22Rv1 (cell line): ENCODE measurements at regions not wholly inside any gene's neighbourhood (a gene's known extent, or its start where the extent isn't known, plus 50 kb on each side); places are given as distances from the start of the nearest gene placed in this dataset.
"Not testable (repeated sequence)": the region's sequence is repeated elsewhere in the genome, so short reads cannot be mapped to it uniquely, and the experiment has no call there.

Experiments
- CTCF ChIP-seq: fragments of 450-650 bp; IDR thresholded peaks from 2 replicates; pipeline ENCODE4 v1.5.1; 2017; ENCODE audit warnings: mild to moderate bottlenecking
- ZFX ChIP-seq: fragments of 450-650 bp; IDR thresholded peaks from 2 replicates; pipeline ENCODE4 v1.6.1; 2017; ENCODE audit warnings: antibody characterized with exemption, borderline replicate concordance

GRCh38 chr7:69499-70123 lies 122.8 kb upstream of the FAM20C start:
- not testable (repeated sequence) for TF ChIP-seq CTCF, ZFX
